Muscle of leg (tissue), 3 donors: ENCODE measurements at regions not wholly inside any gene's neighbourhood (a gene's known extent, or its start where the extent isn't known, plus 50 kb on each side); places are given as distances from the start of the nearest gene placed in this dataset.

Source experiments
- DNase-seq: peaks from one replicate; pipeline ENCODE4 v3.0.0; 2013
- H3K27ac ChIP-seq: one replicate; pipeline ENCODE4 v1.5.1; 2013; ENCODE audit warnings: mild to moderate bottlenecking, low read length, control low read depth
- H3K27me3 ChIP-seq: one replicate; pipeline ENCODE4 v1.6.1; 2013; ENCODE audit warnings: low read length; ENCODE audit not compliant: control insufficient read depth, insufficient read depth
- H3K36me3 ChIP-seq: one replicate; pipeline ENCODE4 v1.6.1; 2013; ENCODE audit warnings: low read length; ENCODE audit not compliant: control insufficient read depth, insufficient read depth
- H3K4me1 ChIP-seq: one replicate; pipeline ENCODE4 v1.6.1; 2013; ENCODE audit warnings: low read length; ENCODE audit not compliant: control insufficient read depth, insufficient read depth
- H3K4me3 ChIP-seq: one replicate; pipeline ENCODE4 v1.5.1; 2013; ENCODE audit warnings: low read length, control low read depth
- H3K9me3 ChIP-seq: replicated peaks from 2 replicates; pipeline ENCODE4 v1.6.1; 2013; ENCODE audit warnings: low read depth, low read length; ENCODE audit not compliant: control insufficient read depth
- WGBS: methylation state at CpG from one replicate; pipeline ENCODE4 v1.1.5; 2013; ENCODE audit warnings: missing lambda C conversion rate; ENCODE audit not compliant: insufficient coverage; 5-methylcytosine and 5-hydroxymethylcytosine counted together

DNA sequence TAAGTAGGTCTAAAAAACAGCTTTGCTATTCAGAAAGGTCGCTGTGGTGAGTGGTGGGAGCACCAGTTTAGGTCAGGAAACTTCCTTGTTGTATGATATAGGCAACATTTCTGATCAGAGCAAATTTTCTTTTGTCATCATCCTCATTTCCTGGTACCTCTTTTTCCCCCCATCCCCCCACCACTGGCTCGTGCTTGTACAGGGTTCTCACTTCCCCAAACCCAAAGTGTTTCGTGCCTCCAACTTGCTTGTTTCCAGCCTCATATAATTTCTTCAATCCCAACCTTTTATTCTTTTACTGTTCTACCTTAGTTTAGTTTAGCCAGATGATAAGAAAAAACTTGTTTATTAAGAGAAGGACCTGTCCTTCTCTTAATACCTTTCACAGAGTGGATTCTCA lies 209.4 kb upstream of the JAG1 start:
- Histone ChIP-seq H3K27me3 (no peaks in the 10 kb centered on the region), H3K9me3 (no peaks in the 10 kb centered on the region), H3K4me1 (no peaks in the 10 kb centered on the region), H3K36me3 (no peaks in the 10 kb centered on the region), H3K27ac (no peak overlapping the region), H3K4me3 (no peak overlapping the region)
- DNase-seq: no peak
- WGBS: 57% methylated on average over 1 of the region's 3 CpGs

DNA sequence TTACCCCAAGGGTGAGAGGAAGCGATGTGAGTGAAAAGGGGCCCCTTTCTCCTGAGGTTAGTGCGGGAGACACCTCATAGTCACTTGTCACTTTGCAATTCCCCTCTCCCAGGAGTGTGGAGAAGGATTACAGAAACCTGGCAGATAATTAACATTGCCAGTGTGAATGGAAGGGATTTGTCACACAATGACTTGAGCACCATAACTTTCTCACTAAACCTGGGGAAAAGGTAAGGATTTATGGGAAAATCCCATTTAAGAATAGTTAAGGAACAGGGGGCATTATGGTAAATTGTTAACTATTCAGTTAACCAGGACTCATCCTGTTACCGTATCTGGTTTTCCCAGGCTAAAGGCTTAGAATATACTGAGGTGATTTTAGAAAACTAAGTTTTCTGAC lies 219.5 kb upstream of the JAG1 start:
- Histone ChIP-seq H3K27ac (no peak overlapping the region), H3K4me1 (no peaks in the 10 kb centered on the region), H3K36me3 (no peaks in the 10 kb centered on the region), H3K4me3 (no peak overlapping the region), H3K9me3 (no peaks in the 10 kb centered on the region), H3K27me3 (no peaks in the 10 kb centered on the region)
- WGBS: no CpG with 5 or more reads among the region's 3 CpGs
- no peak for DNase-seq

DNA sequence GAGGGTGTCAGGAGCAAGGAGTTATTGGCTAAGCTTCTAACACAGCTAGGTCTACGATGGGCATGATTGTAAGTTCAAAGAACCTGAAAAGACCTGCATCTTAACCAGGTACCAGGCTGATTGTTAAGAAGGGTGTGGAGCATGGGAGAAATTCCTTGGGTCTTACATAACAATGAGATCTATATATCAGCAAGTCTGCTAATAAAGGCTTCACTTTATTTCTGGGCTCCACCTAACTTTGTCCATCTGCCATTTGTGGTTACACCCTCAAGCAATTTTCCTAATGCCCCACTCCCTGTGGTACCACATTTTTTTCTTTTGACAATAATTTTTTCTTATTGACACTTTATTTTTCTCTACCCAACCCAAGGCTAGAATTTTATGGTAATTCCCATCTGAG lies 223.5 kb upstream of the JAG1 start:
- no peaks in the 10 kb centered on the region for H3K9me3 ChIP-seq
- WGBS: no CpG with 5 or more reads among the region's 1 CpG
- no peak for DNase-seq

DNA sequence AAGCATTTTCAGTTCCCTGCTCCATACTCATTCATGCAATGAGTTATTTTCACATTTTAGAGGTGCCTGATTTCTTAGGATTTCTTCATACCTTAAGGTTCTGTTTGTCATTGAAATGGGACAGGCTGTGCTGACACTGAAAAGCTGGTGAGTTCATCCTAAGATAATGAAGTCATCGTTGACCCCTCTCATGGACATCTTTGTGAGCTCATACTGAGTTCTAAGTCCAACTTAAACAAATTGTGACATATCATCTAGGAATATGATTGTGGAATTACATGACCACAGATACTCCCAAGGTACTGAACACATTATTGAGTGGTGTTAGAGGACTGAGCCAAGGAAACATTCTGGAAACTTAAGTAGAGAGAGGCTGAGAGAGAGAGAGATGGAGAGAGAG lies 224.8 kb upstream of the JAG1 start:
- H3K27ac ChIP-seq: no peak overlapping the region
- no peak overlapping the region for H3K4me3 ChIP-seq
- no peaks in the 10 kb centered on the region for H3K9me3 ChIP-seq
- no CpG with 5 or more reads among the region's 1 CpG for WGBS
- no peaks in the 10 kb centered on the region for H3K4me1 ChIP-seq
- no peaks in the 10 kb centered on the region for H3K27me3 ChIP-seq
- peak; percentile 27 for DNase-seq
- H3K36me3 ChIP-seq: no peaks in the 10 kb centered on the region

More for the DNA sequence above, 223.5 kb upstream of the JAG1 start:
- Histone ChIP-seq H3K4me1 (no peaks in the 10 kb centered on the region), H3K4me3 (no peak overlapping the region), H3K27me3 (no peaks in the 10 kb centered on the region), H3K36me3 (no peaks in the 10 kb centered on the region), H3K27ac (no peak overlapping the region)

DNA sequence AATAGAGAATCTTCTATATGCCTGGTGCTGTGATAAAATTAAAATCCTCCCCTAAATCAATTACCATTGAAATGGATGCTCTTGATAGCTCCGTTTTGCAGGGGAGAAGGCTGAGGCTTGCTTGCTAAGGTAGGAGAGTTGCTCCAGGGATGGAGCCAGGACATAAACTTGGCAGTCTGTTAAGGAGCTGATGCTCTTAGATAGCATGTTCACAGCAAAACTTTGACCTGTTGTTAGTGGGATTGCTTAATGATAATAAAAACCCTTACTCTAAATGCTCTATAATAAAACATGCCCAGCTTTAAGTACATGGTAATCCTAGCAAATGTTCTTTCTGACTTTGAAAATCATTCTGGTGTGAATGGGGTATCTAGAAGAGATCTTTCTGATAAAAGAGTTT lies 228.4 kb upstream of the JAG1 start:
- H3K9me3 ChIP-seq: no peaks in the 10 kb centered on the region
- WGBS: no CpG with 5 or more reads among the region's 1 CpG
- no peak overlapping the region for H3K27ac ChIP-seq
- peak; percentile 33 for DNase-seq
- H3K36me3 ChIP-seq: no peaks in the 10 kb centered on the region
- no peak overlapping the region for H3K4me3 ChIP-seq
- H3K4me1 ChIP-seq: no peaks in the 10 kb centered on the region
- no peaks in the 10 kb centered on the region for H3K27me3 ChIP-seq

DNA sequence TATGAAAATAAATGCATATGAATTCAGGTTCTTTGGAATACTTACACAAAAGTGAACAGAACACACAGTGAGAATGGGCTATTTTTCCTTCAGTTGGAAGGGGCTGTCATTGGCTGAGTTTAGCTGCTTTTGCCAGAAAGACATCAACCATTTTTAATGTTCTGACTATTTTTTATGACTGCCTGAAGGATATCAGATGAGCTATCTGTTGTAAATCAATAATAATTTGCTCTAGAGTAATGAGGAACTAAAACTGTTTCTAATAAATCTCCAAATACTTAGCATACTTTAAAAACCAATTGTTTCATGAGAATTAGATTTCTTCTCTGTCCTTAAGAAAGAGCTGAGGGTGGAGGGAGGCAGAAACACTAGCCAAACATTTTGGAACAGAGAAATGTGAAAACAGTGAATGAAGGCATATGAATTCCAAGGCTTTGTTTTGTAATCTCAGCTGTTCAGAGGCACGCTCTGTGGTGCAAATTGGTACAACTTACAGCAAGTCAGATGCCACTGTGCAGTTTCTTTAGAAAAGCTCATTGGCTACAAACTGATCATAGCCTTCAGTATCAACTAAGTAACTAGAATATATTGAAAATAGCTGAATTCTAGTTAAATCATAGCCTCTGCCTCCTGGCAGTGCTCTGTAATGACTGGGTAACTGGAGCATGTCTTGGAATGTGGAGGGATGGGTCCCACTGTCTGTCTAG lies 228.9 kb upstream of the JAG1 start:
- DNase-seq: peak; percentile 73
- WGBS: no CpG with 5 or more reads among the region's 1 CpG
- H3K4me3 ChIP-seq: no peak overlapping the region
- H3K36me3 ChIP-seq: no peaks in the 10 kb centered on the region
- H3K27ac ChIP-seq: peak overlapping the region; percentile 4
- H3K4me1 ChIP-seq: no peaks in the 10 kb centered on the region
- no peaks in the 10 kb centered on the region for H3K9me3 ChIP-seq
- no peaks in the 10 kb centered on the region for H3K27me3 ChIP-seq

DNA sequence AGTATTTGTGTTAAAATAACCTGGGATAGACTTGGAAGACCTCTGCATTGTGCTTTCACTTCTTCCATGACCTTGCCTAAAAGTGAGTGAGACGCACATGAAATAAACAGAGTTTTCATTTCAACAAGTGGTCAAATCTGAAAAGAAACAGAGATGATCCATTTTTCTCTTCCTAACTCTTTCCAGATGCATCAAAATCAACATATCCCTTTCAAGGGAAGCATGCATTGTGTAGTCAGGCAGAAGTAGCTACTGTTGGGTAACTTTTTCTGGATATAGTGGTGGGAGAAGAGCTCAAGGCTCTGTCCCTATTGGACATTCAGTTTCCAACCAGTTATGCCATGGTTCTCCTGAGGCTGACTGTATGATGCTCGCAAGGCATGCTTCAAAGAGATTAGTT lies 233.0 kb upstream of the JAG1 start:
- H3K27ac ChIP-seq: no peak overlapping the region
- H3K9me3 ChIP-seq: no peaks in the 10 kb centered on the region
- DNase-seq: no peak
- H3K27me3 ChIP-seq: no peaks in the 10 kb centered on the region
- no peak overlapping the region for H3K4me3 ChIP-seq
- WGBS: 80% methylated on average over 1 of the region's 2 CpGs
- peaks cover 8% of the 10 kb centered on the region for H3K4me1 ChIP-seq
- H3K36me3 ChIP-seq: no peaks in the 10 kb centered on the region

DNA sequence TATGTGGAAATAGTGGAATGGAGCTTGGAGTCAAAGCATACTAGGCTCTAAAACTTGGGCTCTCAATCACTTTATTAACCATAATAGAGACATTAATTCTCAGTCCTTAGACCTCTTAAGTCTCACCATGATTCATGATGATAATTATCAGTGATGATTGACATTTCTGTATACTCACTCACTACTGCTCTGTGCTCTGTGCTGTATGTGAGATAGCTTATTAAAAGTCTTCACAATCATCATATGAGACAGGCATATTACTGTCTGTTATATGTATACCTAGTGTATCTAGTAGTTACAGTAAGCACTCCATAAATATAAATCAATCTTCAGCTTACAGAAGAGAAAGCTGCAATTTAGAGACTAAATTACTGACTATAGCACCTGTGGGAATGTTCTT lies 236.0 kb upstream of the JAG1 start:
- peaks cover 8% of the 10 kb centered on the region for H3K4me1 ChIP-seq
- no peaks in the 10 kb centered on the region for H3K27me3 ChIP-seq
- H3K27ac ChIP-seq: no peak overlapping the region
- H3K36me3 ChIP-seq: no peaks in the 10 kb centered on the region
- H3K4me3 ChIP-seq: no peak overlapping the region
- no peak for DNase-seq
- H3K9me3 ChIP-seq: no peaks in the 10 kb centered on the region

DNA sequence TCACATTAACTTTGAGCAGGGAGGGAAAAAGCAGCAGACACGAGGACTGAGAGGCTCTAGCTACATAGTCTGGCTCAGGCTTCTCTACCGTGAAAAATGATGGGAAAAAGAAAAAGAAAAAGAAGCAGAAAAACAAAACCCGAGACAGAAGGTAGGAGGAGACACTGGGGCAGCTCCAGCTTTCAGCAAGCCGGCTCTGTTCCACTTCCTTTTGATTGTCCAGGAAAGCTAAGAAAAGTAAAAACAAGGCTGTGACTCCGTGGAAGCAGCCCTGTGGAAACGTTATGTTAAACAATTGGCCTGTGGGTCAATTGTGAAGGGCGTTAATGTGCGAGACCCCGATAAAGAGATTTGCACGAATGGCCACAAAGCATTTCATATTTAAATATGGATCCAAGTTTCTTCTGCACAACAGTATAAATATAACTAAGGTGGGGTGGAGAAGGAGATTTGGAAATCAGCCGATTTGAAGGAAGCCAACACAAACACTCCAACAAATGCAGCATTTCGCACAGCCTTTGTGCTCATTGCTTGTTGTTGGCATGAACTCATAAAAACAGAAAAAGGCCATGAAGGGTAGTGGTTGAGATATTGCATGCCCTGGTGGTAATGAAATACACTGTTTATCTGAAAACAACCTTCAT lies 236.9 kb upstream of the JAG1 start:
- no peaks in the 10 kb centered on the region for H3K27me3 ChIP-seq
- DNase-seq: peak; percentile 51
- peaks cover 8% of the 10 kb centered on the region for H3K4me1 ChIP-seq
- WGBS: 37% methylated on average over 4 of the region's 12 CpGs
- H3K9me3 ChIP-seq: no peaks in the 10 kb centered on the region
- no peak overlapping the region for H3K4me3 ChIP-seq
- H3K27ac ChIP-seq: peak overlapping the region; percentile 10
- H3K36me3 ChIP-seq: no peaks in the 10 kb centered on the region

DNA sequence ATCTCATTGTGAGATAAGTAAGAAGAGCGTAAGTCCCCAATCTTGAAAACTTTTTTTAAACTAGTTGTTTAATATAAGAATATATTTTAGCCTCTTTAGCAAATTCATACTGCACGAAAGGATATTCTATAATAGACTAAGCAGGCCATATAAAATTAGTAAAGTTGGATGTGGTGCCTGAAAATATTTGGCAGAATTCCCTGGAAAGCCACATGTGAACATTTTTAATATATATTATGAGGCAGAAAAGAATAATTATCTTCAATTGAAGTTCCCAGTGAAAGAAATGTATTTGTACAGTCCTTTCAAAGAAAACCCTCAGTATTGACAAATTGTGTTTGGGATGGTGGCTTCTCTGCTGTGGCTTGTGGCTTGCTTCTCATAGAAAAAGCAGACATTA lies 237.5 kb upstream of the JAG1 start:
- Histone ChIP-seq H3K36me3 (no peaks in the 10 kb centered on the region), H3K4me3 (no peak overlapping the region), H3K9me3 (no peaks in the 10 kb centered on the region), H3K27ac (no peak overlapping the region), H3K4me1 (peaks cover 8% of the 10 kb centered on the region), H3K27me3 (no peaks in the 10 kb centered on the region)
- peak; percentile 37 for DNase-seq
- WGBS: no CpG with 5 or more reads among the region's 2 CpGs
